GM20000 (cell line): ENCODE measurements at regions not wholly inside any gene's neighbourhood (a gene's known extent, or its start where the extent isn't known, plus 50 kb on each side); places are given as distances from the start of the nearest gene placed in this dataset.

Experiments
- DNase-seq: peaks from one replicate; pipeline ENCODE4 v3.0.0; 2012; ENCODE audit warnings: low spot score
- TF ChIP-seq, protein P1 (sequence below): IDR thresholded peaks from 2 replicates; pipeline ENCODE4 v1.5.1; 2012; ENCODE audit warnings: mild to moderate bottlenecking, control low read depth; ENCODE audit errors: extremely low read depth, missing control alignments

DNA sequence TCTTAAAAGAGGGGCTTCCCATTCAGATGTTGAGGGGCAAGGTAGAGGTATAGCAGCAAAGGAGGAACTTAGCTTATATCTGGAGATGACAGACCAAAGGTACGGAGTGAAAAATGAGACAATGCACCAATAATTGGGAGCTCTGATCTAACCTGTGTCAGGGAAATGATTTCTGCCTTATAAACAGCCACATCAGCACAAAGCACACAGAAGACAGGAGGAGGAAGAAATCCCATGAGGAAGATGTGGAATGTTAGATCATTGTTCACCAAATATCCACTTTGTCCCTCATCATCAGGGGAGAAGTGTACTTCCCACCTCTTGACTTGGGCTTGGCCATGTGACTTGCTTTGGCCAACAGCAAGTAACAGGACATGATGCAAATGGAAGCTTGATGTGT, 93.7 kb upstream of the WSCD2 start:
- TF ChIP-seq, protein P1, sequence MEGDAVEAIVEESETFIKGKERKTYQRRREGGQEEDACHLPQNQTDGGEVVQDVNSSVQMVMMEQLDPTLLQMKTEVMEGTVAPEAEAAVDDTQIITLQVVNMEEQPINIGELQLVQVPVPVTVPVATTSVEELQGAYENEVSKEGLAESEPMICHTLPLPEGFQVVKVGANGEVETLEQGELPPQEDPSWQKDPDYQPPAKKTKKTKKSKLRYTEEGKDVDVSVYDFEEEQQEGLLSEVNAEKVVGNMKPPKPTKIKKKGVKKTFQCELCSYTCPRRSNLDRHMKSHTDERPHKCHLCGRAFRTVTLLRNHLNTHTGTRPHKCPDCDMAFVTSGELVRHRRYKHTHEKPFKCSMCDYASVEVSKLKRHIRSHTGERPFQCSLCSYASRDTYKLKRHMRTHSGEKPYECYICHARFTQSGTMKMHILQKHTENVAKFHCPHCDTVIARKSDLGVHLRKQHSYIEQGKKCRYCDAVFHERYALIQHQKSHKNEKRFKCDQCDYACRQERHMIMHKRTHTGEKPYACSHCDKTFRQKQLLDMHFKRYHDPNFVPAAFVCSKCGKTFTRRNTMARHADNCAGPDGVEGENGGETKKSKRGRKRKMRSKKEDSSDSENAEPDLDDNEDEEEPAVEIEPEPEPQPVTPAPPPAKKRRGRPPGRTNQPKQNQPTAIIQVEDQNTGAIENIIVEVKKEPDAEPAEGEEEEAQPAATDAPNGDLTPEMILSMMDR = no peak

DNA sequence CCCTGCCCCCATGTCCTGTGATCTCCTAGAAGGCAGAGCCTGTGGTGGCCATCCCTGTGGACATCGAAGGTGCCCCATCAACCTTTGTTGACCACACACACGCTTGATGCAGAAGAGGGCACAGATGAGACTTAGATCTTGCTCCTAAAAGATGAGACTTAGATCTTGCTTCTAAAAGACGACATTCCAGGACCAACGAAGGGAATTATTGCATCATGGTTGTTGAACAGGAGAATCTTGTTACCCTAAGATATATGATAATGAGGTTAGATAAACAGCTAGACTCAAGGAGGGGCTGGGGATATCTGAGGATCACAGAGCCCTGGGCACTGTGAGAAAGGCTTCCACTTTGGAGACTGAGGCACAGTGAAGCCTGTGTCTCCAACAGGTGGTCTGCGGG, 91.1 kb upstream of the WSCD2 start:
- DNase-seq = no peak
- TF ChIP-seq, protein P1 = no peak

More for the DNA sequence above, 93.7 kb upstream of the WSCD2 start:
- DNase-seq = no peak

DNA sequence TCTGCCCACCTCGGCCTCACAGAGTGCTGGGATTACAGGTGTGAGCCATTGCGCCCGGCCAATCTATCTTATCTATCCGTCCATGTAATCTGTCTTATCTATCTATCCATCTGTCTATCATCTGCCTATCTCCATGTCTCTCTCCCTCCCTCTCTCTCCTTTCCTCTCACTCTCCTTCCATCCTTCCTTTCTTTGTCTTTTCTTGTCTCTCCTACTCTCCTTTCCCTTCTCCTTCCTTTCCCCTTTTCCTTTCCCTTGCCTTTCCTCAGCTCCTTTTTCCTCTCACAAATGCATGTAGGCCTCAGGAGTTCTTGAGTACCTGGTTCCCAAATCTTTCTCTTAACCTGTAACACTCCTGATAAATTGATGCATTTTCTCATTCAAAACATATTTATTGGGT, 89.3 kb upstream of the WSCD2 start:
- TF ChIP-seq, protein P1 = no peak
- DNase-seq = no peak

DNA sequence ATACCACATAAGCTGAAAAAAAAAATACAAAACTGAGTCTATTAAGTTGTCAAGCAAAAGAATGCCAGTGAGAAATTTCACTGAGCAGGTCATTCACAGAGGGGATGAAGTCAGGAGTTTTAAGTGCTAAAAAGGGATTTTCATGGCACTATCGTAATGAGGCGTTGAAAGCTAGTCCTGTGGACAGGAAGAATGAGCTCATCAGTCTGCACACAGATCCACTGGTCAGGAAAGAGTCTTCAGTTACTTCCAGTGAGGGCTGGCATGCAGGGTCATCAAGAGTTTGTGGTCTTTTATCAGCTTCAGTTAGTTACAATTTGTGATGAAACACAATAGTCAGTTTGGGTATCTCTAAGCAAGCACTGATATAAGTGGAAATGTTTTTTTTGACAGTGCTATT, 88.1 kb upstream of the WSCD2 start:
- TF ChIP-seq, protein P1 = no peak

DNA sequence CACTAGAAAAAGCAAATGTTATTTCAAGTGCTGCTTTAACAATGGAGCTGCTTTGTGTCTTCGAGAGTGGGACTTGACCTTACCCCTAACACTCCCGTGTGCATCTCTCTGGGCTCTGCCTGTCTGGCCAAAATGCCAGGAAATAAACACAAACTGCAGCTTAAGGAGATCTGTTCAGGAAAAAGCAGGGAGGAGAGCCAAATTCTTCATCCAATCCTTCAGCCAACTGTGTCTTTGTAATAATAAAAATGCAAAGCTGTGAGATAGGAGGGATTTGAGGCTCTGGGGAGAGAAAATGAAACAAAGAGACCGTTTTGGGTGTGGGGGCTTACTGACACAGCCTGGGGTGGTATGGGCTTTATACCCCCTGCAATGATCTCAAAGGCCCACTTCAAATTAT, 85.8 kb upstream of the WSCD2 start:
- DNase-seq = no peak
- TF ChIP-seq, protein P1 = no peak

More for the DNA sequence above, 88.1 kb upstream of the WSCD2 start:
- DNase-seq = no peak

DNA sequence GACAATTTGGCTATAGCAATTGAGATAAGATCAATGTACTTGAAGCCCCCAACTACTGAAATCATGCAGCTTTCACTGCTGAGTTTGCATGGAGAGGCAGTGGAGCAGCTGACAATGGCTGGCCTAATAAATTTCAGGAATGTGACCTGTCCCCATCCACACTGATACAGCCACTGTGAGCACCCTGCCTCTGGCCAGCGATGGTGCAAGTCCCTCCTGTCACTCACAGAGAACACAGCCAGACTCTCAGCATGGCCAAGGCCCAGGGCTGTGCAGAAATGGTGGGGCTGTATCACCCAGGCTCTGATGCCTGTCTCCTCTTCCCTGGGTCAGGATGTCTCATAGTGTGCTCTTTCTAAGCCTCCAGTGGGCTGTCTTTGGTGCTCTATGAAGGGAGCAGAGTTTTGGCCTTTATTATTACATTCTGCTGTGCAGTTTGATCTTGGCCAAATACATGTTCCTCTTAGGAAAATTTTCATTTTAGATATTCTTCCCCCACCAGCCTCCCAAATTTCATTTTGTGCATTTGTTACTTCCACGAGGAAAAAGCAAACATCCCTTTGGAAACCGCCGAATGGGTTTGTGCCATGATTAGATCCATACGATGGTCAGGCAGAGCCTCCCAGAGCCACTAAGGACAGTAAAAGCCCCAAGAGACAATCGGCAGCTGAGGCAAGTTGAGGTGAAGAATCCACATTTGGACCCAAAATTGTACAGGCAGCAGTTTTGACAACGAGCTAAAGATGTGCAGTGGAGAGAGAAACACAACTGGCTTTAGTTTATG, 85.1 kb upstream of the WSCD2 start:
- no peak for DNase-seq
- TF ChIP-seq, protein P1 = no peak

DNA sequence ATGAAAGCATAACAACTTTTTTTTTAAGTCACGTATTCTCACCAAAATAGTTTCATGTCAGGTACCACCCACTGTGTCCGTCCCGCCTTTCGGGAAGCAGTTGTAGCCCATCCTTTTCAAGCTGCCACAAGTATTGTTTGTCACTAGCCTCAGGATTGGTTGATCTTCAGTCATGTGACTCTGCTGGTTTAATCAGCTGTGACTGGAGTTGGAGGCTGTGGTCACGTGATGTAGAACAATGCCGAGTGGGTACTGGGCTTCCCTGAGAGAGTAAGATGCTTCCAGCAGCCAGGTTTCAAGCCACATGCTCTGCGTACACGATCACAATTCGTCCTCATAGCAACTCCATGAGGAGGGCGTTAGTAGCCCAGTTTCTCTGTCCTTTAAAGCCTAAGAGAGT, 83.0 kb upstream of the WSCD2 start:
- TF ChIP-seq, protein P1 = no peak
- DNase-seq = no peak
